ENCODE measurements at regions not wholly inside any gene's neighbourhood (a gene's known extent, or its start where the extent isn't known, plus 50 kb on each side); places are given as distances from the start of the nearest gene placed in this dataset.

GRCh38 chr15:37291920-37292319 is 191.6 kb upstream of the MEIS2 start:
- TF ChIP-seq GABPA (IDR thresholded peaks at IDR 0.05; ENCODE audit: low read depth) (no peak), CTCF (IDR thresholded peaks at IDR 0.05; ENCODE audit: insufficient read depth, low read length) (no peak), POLR2AphosphoS5 (IDR thresholded peaks at IDR 0.05; ENCODE audit: low read depth) (no peak), REST (IDR thresholded peaks at IDR 0.05; ENCODE audit: insufficient replicate concordance, low read depth) (no peak)

Data from HL-60 (cell line).